ENCODE measurements at regions not wholly inside any gene's neighbourhood (a gene's known extent, or its start where the extent isn't known, plus 50 kb on each side); places are given as distances from the start of the nearest gene placed in this dataset.

GRCh38 chr2:149271575-149271974 is 58.8 kb upstream of the LYPD6 start:
- TF ChIP-seq, protein P1, sequence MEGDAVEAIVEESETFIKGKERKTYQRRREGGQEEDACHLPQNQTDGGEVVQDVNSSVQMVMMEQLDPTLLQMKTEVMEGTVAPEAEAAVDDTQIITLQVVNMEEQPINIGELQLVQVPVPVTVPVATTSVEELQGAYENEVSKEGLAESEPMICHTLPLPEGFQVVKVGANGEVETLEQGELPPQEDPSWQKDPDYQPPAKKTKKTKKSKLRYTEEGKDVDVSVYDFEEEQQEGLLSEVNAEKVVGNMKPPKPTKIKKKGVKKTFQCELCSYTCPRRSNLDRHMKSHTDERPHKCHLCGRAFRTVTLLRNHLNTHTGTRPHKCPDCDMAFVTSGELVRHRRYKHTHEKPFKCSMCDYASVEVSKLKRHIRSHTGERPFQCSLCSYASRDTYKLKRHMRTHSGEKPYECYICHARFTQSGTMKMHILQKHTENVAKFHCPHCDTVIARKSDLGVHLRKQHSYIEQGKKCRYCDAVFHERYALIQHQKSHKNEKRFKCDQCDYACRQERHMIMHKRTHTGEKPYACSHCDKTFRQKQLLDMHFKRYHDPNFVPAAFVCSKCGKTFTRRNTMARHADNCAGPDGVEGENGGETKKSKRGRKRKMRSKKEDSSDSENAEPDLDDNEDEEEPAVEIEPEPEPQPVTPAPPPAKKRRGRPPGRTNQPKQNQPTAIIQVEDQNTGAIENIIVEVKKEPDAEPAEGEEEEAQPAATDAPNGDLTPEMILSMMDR (IDR thresholded peaks at IDR 0.05): no peak
- no peak for TF ChIP-seq POLR2A (IDR thresholded peaks at IDR 0.05)

Data from uterus (tissue), 2 donors.